AG10803 (cell line): ENCODE measurements at regions not wholly inside any gene's neighbourhood (a gene's known extent, or its start where the extent isn't known, plus 50 kb on each side); places are given as distances from the start of the nearest gene placed in this dataset.

ENCODE experiments used
- DNase-seq: peaks from one replicate; pipeline ENCODE4 v3.0.0; 2010; ENCODE audit warnings: low read depth
- H3K4me3 ChIP-seq: 2 replicates; pipeline ENCODE4 v1.5.1; 2011; ENCODE audit warnings: mild to moderate bottlenecking, low read length, control low read depth
- TF ChIP-seq, protein P1 (sequence below): conservative IDR thresholded peaks from 2 replicates; pipeline ENCODE4 v1.5.1; 2011; ENCODE audit warnings: mild to moderate bottlenecking, low read length, control low read depth, inconsistent platforms

DNA sequence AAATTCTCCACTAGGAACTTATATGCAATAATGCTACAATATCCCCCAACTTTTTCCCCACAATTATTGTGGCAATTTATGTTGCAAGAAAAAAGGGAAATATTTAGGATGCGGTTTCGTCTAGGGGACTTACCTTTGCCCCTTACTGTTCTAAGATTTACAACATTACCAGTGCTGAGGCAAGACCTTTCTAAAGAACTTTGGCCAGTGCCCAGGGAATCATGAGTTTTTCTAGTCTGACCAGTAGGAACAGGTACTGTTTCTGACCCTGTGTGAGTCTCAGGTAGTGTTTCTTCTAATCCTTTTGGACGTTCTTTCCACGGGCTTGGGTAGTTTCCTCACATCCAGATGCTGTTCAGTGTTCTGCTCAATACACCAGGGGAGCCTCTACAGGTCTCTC lies 373.7 kb downstream of the HAPSTR1 start:
- H3K4me3 ChIP-seq: no peak overlapping the region
- no peak for DNase-seq
- TF ChIP-seq, protein P1, sequence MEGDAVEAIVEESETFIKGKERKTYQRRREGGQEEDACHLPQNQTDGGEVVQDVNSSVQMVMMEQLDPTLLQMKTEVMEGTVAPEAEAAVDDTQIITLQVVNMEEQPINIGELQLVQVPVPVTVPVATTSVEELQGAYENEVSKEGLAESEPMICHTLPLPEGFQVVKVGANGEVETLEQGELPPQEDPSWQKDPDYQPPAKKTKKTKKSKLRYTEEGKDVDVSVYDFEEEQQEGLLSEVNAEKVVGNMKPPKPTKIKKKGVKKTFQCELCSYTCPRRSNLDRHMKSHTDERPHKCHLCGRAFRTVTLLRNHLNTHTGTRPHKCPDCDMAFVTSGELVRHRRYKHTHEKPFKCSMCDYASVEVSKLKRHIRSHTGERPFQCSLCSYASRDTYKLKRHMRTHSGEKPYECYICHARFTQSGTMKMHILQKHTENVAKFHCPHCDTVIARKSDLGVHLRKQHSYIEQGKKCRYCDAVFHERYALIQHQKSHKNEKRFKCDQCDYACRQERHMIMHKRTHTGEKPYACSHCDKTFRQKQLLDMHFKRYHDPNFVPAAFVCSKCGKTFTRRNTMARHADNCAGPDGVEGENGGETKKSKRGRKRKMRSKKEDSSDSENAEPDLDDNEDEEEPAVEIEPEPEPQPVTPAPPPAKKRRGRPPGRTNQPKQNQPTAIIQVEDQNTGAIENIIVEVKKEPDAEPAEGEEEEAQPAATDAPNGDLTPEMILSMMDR: no peak

DNA sequence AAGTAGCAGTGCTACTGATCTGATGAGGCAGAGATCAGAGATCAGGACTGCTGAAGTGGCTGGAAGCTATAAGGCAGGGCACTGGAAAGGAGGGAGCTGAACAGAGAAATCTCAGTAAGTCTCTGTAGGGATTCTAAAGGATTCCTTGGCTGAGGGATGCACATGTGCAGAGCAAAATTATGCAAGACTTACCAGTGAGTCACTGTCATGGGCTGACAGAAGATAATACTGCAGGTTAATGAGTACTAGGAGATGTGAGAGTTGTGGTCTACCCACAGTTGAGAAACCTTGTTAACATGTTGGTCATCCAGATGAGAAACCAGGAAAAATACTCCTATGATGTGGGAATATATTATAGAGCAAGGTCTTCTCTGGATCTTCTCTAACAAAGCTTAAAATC lies 378.1 kb downstream of the HAPSTR1 start:
- peak; percentile 19 for DNase-seq
- TF ChIP-seq, protein P1: no peak
- H3K4me3 ChIP-seq: no peak overlapping the region

DNA sequence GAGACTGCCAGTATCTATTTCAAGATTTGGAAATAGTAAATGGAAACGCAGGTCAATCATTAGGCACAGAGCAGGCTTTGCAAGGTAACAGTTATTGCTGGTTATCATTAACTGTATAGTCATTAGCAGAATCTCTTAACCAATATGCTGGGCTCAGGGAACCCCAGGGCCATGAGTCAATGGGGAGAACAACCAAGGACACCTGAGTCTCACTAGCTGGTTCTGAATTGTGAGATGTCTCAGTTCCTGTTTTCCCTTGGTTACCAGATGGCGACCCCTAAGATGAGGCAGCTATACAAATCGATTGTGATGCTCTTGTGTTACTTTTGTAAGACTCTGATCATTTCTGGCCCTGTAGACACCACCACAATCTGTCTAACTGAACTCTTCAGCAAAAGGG lies 385.3 kb downstream of the HAPSTR1 start:
- DNase-seq: no peak
- TF ChIP-seq, protein P1: no peak
- H3K4me3 ChIP-seq: no peak overlapping the region

DNA sequence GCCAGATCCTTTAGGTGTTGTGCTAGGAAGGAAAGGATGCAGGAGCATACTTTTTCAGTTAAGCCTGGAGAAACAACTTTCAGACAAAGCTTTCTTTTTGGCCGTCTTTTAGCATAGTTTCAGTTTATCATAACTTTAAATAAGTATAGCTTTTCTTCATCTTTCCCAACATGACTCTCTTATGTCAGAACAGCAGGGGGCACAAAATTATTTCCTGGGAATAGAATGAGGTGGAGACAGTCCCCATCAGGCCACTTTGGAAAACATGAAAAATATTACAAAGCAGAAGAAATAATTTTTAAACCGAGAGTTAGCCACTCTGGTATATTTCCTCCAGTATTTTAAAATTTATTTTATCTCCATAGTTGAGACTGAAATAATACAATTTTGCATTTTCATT lies 387.6 kb downstream of the HAPSTR1 start:
- H3K4me3 ChIP-seq: no peak overlapping the region
- TF ChIP-seq, protein P1: no peak
- DNase-seq: no peak

DNA sequence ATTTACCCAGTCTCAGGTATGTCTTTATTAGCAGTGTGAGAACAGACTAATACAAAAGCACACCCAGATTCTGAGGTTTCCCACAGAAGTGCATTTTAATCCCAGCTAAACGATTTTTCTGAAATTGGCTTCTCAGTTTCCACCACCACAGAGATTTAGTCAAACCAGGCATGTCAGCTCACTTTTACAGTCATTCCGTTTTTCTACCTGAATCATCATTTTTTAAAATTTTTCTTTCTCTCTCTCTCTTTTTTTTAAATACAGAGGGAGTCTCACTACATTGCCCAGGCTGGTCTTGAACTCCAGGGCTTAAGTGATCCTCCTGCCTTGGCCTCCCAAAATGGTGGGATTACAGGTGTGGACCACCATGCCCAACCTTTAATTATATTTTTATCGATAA lies 389.1 kb downstream of the HAPSTR1 start:
- H3K4me3 ChIP-seq: no peak overlapping the region
- DNase-seq: no peak
- TF ChIP-seq, protein P1: no peak

DNA sequence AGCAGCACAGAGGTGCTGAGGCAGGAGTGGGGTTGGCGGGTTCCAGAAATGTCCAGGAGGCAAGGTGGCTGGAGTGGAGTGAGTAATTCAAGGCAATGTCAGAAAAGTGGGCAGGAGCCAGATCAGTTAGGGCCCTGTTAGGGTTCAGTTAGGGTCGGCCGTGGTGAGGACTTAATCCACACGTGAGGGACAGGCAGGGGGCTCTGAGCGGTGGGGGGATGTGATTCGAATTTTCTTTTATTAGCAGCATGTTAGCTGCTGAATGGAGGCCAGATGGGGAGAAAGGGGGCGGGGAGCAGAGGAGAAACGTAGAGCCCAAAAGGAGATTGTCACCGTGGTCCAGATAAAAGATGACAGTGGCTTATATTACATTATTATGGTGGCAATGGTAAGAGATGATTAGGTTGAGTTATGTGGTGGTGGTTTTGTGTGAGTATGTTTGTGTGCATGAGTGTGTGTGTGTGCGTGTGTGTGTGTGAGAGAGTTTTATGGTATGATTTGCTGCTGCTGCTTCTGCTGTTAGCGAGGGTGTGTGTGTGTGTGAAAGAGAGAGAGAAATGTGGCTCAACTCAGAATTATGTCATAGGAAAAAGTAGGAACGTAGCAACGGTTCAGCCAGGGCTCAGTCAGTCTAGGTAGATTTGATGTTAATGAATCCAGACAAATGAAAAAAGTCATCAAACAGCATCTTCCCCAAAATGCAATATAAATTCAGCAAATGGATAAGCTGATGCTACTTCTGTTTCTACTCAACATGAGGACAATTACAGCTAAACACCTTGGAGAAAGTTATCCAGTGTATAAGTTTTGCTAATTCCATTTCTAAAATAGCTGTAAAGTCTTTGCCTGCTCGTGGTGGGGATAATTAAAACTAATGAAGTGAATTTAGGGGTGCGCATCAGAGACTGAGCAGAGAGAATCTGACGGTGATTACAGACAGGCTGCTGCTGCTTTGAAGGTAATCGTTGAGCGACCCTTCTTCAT lies 390.6 kb downstream of the HAPSTR1 start:
- DNase-seq: no peak
- H3K4me3 ChIP-seq: no peak overlapping the region
- TF ChIP-seq, protein P1: no peak

DNA sequence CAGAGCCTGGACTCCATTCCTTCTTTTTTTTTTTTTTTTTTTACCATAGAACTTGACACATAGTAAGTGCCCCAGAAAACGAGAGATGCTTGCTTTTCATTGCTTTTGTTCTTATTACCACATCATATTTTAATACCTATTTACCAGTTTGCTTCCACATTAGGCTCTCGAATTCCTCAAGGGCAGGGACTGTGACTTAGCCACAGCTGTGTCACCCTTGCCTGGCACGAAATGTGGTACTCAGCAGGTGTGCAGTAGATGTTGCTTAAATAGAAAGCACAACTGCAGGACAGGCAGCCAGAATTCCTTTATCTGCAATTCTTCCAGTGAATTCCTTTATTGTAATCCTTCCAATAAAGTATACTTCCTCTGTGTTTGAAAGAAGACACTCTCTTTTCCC lies 393.0 kb downstream of the HAPSTR1 start:
- H3K4me3 ChIP-seq: no peak overlapping the region
- DNase-seq: no peak
- TF ChIP-seq, protein P1: no peak
